Prostate gland (tissue), 2 donors: ENCODE measurements at regions not wholly inside any gene's neighbourhood (a gene's known extent, or its start where the extent isn't known, plus 50 kb on each side); places are given as distances from the start of the nearest gene placed in this dataset.

ENCODE experiments used
- DNase-seq: peaks from one replicate; pipeline ENCODE4 v3.0.0-alpha.2; 2019; ENCODE audit warnings: low spot score
- H3K27ac ChIP-seq, 2 donors: fragments of 200-600 bp; sonication (generic); 2 replicates each; pipeline ENCODE4 v1.5.1; 2017 to 2019
- H3K27me3 ChIP-seq: fragments of 200-600 bp; sonication (generic); replicated peaks from 2 replicates; pipeline ENCODE4 v1.5.1; 2019; ENCODE audit not compliant: insufficient read depth
- H3K36me3 ChIP-seq, 2 donors: fragments of 200-600 bp; sonication (generic); 1 replicate in 1 of 2; 2 replicates in 1 of 2; pipeline versions ENCODE4 v1.5.1 to v1.8.1; 2017 to 2019
- H3K4me1 ChIP-seq: fragments of 200-600 bp; sonication (generic); replicated peaks from 2 replicates; pipeline ENCODE4 v1.5.1; 2019
- H3K4me3 ChIP-seq, 2 donors: fragments of 200-600 bp; sonication (generic); 2 replicates each; pipeline ENCODE4 v1.5.1; 2017 to 2019
- H3K9me3 ChIP-seq: fragments of 200-600 bp; sonication (generic); 2 replicates; pipeline ENCODE4 v1.5.1; 2017
- POLR2A ChIP-seq: fragments of 450-650 bp; IDR thresholded peaks from one replicate; pipeline ENCODE4 v1.6.1; 2016; ENCODE audit warnings: antibody characterized with exemption, mild to moderate bottlenecking
- POLR2AphosphoS5 ChIP-seq: sonication (generic); formaldehyde crosslinking; IDR thresholded peaks from one replicate; pipeline ENCODE4 v1.6.1; 2017; ENCODE audit warnings: antibody characterized with exemption
- WGBS: methylation state at CpG from one replicate; pipeline ENCODE4 v1.1.5; 2018; 5-methylcytosine and 5-hydroxymethylcytosine counted together
- intact Hi-C: fragments of 100-400 bp; cut with DNase I; formaldehyde crosslinking; loops from one replicate; pipeline ENCODE4 v1.14.2; 2022
- TF ChIP-seq, protein P1 (sequence below), 4 experiments: fragments of 200-600 bp in 2 of 4; fragments of 450-650 bp in 2 of 4; sonication (generic) in 2 of 4; IDR thresholded peaks; 1 replicate in 3 of 4; 2 replicates in 1 of 4; pipeline ENCODE4 v1.5.1; 2016 to 2019; ENCODE audit warnings: antibody characterized with exemption in 4 of 4, mild to moderate bottlenecking in 2 of 4, moderate library complexity in 2 of 4

DNA sequence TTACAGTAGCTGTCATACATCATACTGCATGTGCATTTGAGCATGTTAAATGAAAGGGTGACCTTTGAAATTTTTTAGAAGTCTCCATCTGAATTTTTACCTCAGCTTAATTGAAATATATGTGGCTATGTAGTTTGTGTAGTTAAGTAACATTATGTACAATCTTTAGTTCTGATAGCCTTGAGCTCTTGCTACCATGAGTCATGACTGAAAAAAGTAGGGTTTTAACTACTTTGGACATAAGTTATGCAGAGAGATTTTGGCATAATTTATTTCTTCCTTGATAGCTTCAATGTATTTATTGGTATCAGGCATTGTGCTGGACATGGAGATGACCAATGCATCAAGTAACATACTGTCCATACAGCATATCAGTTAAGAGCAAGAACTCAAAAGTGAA lies 376.5 kb upstream of the ZNF717 start:
- H3K36me3 ChIP-seq: no peaks in the 10 kb centered on the region
- intact Hi-C loops: no loop called here
- H3K4me1 ChIP-seq: no peaks in the 10 kb centered on the region
- H3K27me3 ChIP-seq: no peaks in the 10 kb centered on the region
- no peak for DNase-seq
- H3K4me3 ChIP-seq: no peak overlapping the region
- H3K9me3 ChIP-seq: no peaks in the 10 kb centered on the region
- no peak overlapping the region for H3K27ac ChIP-seq
- no peak for TF ChIP-seq POLR2AphosphoS5
- TF ChIP-seq, protein P1, sequence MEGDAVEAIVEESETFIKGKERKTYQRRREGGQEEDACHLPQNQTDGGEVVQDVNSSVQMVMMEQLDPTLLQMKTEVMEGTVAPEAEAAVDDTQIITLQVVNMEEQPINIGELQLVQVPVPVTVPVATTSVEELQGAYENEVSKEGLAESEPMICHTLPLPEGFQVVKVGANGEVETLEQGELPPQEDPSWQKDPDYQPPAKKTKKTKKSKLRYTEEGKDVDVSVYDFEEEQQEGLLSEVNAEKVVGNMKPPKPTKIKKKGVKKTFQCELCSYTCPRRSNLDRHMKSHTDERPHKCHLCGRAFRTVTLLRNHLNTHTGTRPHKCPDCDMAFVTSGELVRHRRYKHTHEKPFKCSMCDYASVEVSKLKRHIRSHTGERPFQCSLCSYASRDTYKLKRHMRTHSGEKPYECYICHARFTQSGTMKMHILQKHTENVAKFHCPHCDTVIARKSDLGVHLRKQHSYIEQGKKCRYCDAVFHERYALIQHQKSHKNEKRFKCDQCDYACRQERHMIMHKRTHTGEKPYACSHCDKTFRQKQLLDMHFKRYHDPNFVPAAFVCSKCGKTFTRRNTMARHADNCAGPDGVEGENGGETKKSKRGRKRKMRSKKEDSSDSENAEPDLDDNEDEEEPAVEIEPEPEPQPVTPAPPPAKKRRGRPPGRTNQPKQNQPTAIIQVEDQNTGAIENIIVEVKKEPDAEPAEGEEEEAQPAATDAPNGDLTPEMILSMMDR (IDR thresholded peaks at IDR 0.05): no peak
- no peak for TF ChIP-seq POLR2A

GRCh38 chr3:76171647-76172046 lies 386.3 kb upstream of the ZNF717 start:
- Histone ChIP-seq H3K27me3 (no peaks in the 10 kb centered on the region), H3K4me3 (no peak overlapping the region), H3K36me3 (no peaks in the 10 kb centered on the region), H3K9me3 (no peaks in the 10 kb centered on the region), H3K4me1 (no peaks in the 10 kb centered on the region), H3K27ac (no peak overlapping the region)
- intact Hi-C loops: no loop called here
- no peak for DNase-seq
- WGBS: 85% methylated on average over 3 of the region's 3 CpGs
- TF ChIP-seq, protein P1 (IDR thresholded peaks at IDR 0.05): no peak
- TF ChIP-seq POLR2AphosphoS5 (no peak), POLR2A (no peak)

- no peaks in the 10 kb centered on the region for H3K9me3 ChIP-seq
- intact Hi-C loops: no loop called here
- DNase-seq: no peak
- no peak overlapping the region for H3K27ac ChIP-seq
- H3K4me1 ChIP-seq: no peaks in the 10 kb centered on the region
- no peaks in the 10 kb centered on the region for H3K27me3 ChIP-seq
- TF ChIP-seq POLR2AphosphoS5 (no peak), POLR2A (no peak)
- TF ChIP-seq, protein P1 (IDR thresholded peaks at IDR 0.05): no peak
- WGBS: 44% methylated on average over 4 of the region's 4 CpGs
- no peaks in the 10 kb centered on the region for H3K36me3 ChIP-seq
- H3K4me3 ChIP-seq: no peak overlapping the region
These were observed 392.3 kb upstream of the ZNF717 start for GRCh38 chr3:76177610-76178009.

DNA sequence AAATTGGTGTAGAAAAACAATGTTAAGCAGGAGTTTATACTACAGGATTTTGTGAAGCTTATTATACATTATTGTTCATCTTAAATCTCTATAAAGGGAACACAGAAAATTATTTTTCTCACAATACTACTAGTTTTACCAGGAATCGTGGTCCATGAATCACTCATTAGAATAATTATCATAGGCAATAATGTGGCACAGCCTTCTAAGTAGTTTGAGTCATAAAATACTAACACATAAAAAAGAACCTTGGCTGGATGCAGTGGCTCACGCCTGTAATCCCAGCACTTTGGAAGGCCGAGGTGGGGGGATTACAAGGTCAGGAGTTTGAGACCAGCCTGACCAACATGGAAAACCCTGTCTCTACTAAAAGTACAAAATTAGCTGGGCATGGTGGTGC lies 393.1 kb upstream of the ZNF717 start:
- TF ChIP-seq, protein P1 (IDR thresholded peaks at IDR 0.05): no peak
- TF ChIP-seq POLR2A (no peak), POLR2AphosphoS5 (no peak)
- Histone ChIP-seq H3K36me3 (no peaks in the 10 kb centered on the region), H3K27ac (no peak overlapping the region), H3K4me3 (no peak overlapping the region), H3K9me3 (no peaks in the 10 kb centered on the region), H3K4me1 (no peaks in the 10 kb centered on the region), H3K27me3 (no peaks in the 10 kb centered on the region)
- DNase-seq: no peak
- 79% methylated on average over 3 of the region's 3 CpGs for WGBS
- intact Hi-C loops: no loop called here

GRCh38 chr3:76181213-76181612 lies 395.9 kb upstream of the ZNF717 start:
- 91% methylated on average over 2 of the region's 2 CpGs for whole genome bisulfite sequencing
- TF ChIP-seq, protein P1 (IDR thresholded peaks at IDR 0.05): no peak
- no peak for TF ChIP-seq POLR2AphosphoS5
- TF ChIP-seq POLR2A: no peak
- Histone ChIP-seq H3K27ac (no peak overlapping the region), H3K4me1 (no peaks in the 10 kb centered on the region), H3K36me3 (no peaks in the 10 kb centered on the region), H3K9me3 (no peaks in the 10 kb centered on the region), H3K27me3 (no peaks in the 10 kb centered on the region), H3K4me3 (no peak overlapping the region)
- intact Hi-C loops: no loop called here
- DNase-seq: no peak
